CD4-positive, CD25-positive, alpha-beta regulatory T cell (primary cell): ENCODE measurements at regions not wholly inside any gene's neighbourhood (a gene's known extent, or its start where the extent isn't known, plus 50 kb on each side); places are given as distances from the start of the nearest gene placed in this dataset.

Experiments used
- ATAC-seq, 2 donors: fragments of 150-1000 bp; cut with Tn5 transposase; one replicate each; pipeline ENCODE4 v1.10.0; 2021; ENCODE audit warnings: low read depth in 2 of 2, moderate number of reproducible peaks in 2 of 2, moderate library complexity in 1 of 2
- DNase-seq, 3 donors: peaks; one replicate each; pipeline versions ENCODE4 v3.0.0 to v3.0.0-alpha.2; 2012 to 2022; ENCODE audit warnings: mixed read lengths in 1 of 3
- H3K27ac ChIP-seq: one replicate; pipeline ENCODE4 v1.7.0; 2013; ENCODE audit warnings: mild to moderate bottlenecking, low read length; ENCODE audit not compliant: insufficient read depth, poor library complexity, severe bottlenecking
- H3K27me3 ChIP-seq: one replicate; pipeline ENCODE4 v1.7.0; 2013; ENCODE audit warnings: low read length; ENCODE audit not compliant: control insufficient read depth, insufficient read depth
- H3K36me3 ChIP-seq: one replicate; pipeline ENCODE4 v1.7.0; 2013; ENCODE audit warnings: mild to moderate bottlenecking, low read length, moderate library complexity; ENCODE audit not compliant: control insufficient read depth, insufficient read depth
- H3K4me1 ChIP-seq: 2 replicates; pipeline ENCODE4 v1.7.0; 2013; ENCODE audit warnings: mild to moderate bottlenecking, low read length; ENCODE audit not compliant: insufficient read depth, control insufficient read depth, poor library complexity, severe bottlenecking
- H3K4me3 ChIP-seq: one replicate; pipeline ENCODE4 v1.7.0; 2013; ENCODE audit warnings: low read depth, mild to moderate bottlenecking, low read length, moderate library complexity
- H3K9me3 ChIP-seq, 2 experiments: 1 replicate in 1 of 2; 2 replicates in 1 of 2; pipeline ENCODE4 v1.7.0; 2013; ENCODE audit warnings: low read length in 2 of 2, mild to moderate bottlenecking in 1 of 2, moderate library complexity in 1 of 2; ENCODE audit not compliant: control insufficient read depth in 2 of 2
- H3K27ac Mint-ChIP-seq, 3 donors: one replicate each; pipeline ENCODE4 v1.8.0; 2020 to 2022; ENCODE audit warnings: mild to moderate bottlenecking in 3 of 3, mixed read lengths in 3 of 3, moderate library complexity in 2 of 3
- H3K27me3 Mint-ChIP-seq: one replicate; pipeline ENCODE4 v1.8.0; 2022; ENCODE audit warnings: mild to moderate bottlenecking, mixed read lengths
- H3K36me3 Mint-ChIP-seq: one replicate; pipeline ENCODE4 v1.8.0; 2020; ENCODE audit warnings: mixed read lengths
- H3K4me1 Mint-ChIP-seq, 4 donors: one replicate each; pipeline ENCODE4 v1.8.0; 2020 to 2022; ENCODE audit warnings: mixed read lengths in 4 of 4, mild to moderate bottlenecking in 1 of 4
- H3K4me3 Mint-ChIP-seq, 4 donors: one replicate each; pipeline ENCODE4 v1.8.0; 2020 to 2022; ENCODE audit warnings: mild to moderate bottlenecking in 4 of 4, mixed read lengths in 4 of 4, moderate library complexity in 3 of 4
- H3K9me3 Mint-ChIP-seq, 7 donors: one replicate each; pipeline ENCODE4 v1.8.0; 2020 to 2022; ENCODE audit warnings: mixed read lengths in 7 of 7, mild to moderate bottlenecking in 3 of 7, moderate library complexity in 2 of 7

DNA sequence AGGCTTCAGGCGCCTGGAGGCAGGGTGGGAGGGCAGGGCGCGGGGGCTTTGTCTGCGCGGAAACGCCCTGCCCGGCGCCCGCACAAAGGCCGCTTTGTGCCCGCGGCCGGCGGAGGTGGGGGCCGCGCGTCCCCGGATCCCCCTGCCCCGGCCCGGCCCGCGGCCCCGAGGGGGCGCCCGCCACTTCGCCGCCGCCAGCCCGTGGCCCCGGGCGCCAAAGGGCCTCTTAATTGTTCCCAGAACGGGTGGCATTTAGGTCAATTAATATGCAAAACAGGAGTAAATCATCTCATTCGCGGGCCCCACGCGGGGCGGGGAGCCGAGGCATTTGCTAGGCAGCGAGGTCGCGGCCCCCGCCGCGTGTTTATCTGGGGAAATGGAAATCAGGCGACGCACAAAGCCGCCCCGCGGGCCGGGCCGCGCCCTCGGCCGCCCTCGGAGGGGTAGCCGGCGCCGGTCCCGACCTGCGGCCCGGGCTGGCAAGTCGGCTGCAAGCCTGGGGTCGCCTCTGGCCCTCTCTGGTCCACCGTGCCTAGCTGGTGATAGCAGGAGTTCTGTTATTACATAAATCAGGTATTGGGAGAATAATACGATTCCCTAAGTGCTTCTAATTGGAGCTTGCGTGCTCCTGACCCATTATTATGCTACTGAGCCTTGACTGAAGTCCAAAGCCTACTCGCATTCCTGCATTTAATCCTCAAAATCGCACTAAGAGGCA lies 148.2 kb upstream of the GLI2 start:
- Histone ChIP-seq H3K36me3 (no peaks in the 10 kb centered on the region), H3K9me3 (no peaks in the 10 kb centered on the region), H3K4me1 (no peaks in the 10 kb centered on the region), H3K27ac (no peak overlapping the region), H3K4me3 (no peak overlapping the region), H3K27me3 (peaks cover 8% of the 10 kb centered on the region)
- Mint-ChIP-seq H3K36me3 (no peaks in the 10 kb centered on the region), H3K27me3 (peaks cover 38% of the 10 kb centered on the region), H3K4me3 (no peak overlapping the region), H3K27ac (no peak overlapping the region), H3K4me1 (peaks cover 0 to 3% (median 0%) of the 10 kb centered on the region in 4 donors), H3K9me3 (peaks cover 0 to 26% (median 1%) of the 10 kb centered on the region in 7 donors)
- DNase-seq: no peak
- ATAC-seq: no peak

DNA sequence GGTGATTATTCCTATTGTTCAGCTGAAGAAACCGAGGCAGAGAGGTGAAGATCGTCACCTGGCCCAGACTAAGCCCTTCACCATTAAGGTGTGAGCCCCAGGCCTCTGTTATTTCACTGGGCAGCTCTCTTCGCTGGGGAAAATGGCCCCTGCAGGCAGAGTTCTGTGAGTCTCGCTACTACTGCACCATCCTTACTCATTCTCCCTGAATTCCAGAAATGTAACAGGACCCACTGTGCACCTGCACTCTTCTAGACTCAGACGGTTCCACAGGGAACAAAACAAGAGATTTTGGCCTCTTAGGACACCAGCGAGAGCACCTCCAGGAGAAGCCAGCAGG lies 147.7 kb upstream of the GLI2 start:
- Histone ChIP-seq H3K27ac (no peak overlapping the region), H3K4me3 (no peak overlapping the region), H3K27me3 (peaks cover 8% of the 10 kb centered on the region), H3K9me3 (no peaks in the 10 kb centered on the region), H3K36me3 (no peaks in the 10 kb centered on the region), H3K4me1 (no peaks in the 10 kb centered on the region)
- ATAC-seq: no peak
- DNase-seq: no peak
- Mint-ChIP-seq H3K36me3 (no peaks in the 10 kb centered on the region), H3K27ac (no peak overlapping the region), H3K4me1 (peaks cover 0 to 3% (median 0%) of the 10 kb centered on the region in 4 donors), H3K4me3 (no peak overlapping the region), H3K27me3 (peaks cover 33% of the 10 kb centered on the region), H3K9me3 (peaks cover 0 to 20% (median 1%) of the 10 kb centered on the region in 7 donors)

DNA sequence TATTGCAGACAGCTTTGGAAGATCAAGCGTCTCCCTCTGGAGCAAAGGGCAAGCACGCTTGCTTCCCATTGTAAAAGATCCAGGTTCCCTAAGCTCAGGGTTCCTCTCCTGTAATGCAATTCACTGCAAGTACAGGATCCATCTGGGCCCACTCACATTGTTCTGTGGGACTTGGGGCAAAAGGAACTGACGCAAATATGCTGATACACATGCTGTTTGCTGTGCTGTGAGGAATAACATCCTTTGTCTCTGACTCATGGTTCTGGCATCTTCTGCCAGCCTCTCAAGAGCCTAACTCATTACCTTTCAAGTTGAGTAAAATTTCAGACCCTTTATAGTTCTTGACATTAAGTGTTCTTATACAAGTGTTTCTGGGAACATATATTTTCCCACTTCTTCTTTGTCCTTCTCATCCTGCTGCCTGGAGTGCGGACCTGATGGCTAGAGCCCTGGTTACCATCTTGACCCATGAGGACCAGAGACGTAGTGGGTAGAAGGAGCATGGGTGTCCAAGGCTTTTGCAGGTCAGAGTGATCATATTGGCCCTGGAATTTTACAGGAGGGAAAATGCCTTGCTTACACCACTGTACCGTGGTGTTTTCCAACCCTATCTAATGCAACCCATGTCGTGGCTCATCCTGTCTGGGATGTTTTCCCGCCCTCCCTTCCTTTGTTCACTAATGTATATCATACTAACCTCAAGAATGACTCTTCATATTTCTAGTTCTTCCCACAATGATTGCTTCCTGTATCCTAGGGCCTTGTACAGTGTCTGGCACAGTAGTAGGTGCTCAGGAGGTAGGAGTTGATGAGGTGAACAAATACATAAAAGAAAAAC lies 145.7 kb upstream of the GLI2 start:
- H3K27me3 Mint-ChIP-seq: peaks cover 31% of the 10 kb centered on the region
- H3K4me3 ChIP-seq: no peak overlapping the region
- H3K36me3 ChIP-seq: no peaks in the 10 kb centered on the region
- H3K27me3 ChIP-seq: peaks cover 8% of the 10 kb centered on the region
- peaks cover 0 to 3% (median 0%) of the 10 kb centered on the region in 4 donors for H3K4me1 Mint-ChIP-seq
- ATAC-seq (no peak), DNase-seq (no peak)
- H3K4me3 Mint-ChIP-seq: no peak overlapping the region
- no peaks in the 10 kb centered on the region for H3K4me1 ChIP-seq
- H3K9me3 ChIP-seq: no peaks in the 10 kb centered on the region
- H3K27ac Mint-ChIP-seq: no peak overlapping the region
- no peak overlapping the region for H3K27ac ChIP-seq
- peaks cover 0 to 13% (median 0%) of the 10 kb centered on the region in 7 donors for H3K9me3 Mint-ChIP-seq
- no peaks in the 10 kb centered on the region for H3K36me3 Mint-ChIP-seq

DNA sequence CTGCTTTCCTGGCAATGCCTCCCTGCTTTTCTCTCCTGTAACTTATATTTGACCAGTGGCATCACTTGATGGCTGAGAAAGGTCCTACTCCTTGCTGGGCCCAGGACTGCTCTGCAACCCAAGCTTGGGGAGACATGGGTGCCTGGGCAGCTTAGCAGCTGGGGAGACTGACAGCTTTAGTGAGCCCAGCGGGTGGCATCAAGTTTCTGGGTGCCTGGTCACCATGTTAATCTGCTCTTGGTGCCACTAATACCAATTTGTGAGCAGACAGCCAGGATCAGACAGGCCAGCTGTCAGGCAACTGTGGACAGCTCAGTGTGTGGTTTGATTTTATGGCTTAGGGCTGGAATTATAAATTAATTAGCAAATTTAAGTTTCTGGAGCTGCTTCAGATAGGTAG lies 144.8 kb upstream of the GLI2 start:
- H3K27me3 Mint-ChIP-seq: peaks cover 31% of the 10 kb centered on the region
- H3K36me3 Mint-ChIP-seq: no peaks in the 10 kb centered on the region
- no peak overlapping the region for H3K4me3 Mint-ChIP-seq
- H3K4me1 Mint-ChIP-seq: peaks cover 0 to 3% (median 0%) of the 10 kb centered on the region in 4 donors
- Histone ChIP-seq H3K9me3 (no peaks in the 10 kb centered on the region), H3K4me3 (no peak overlapping the region), H3K4me1 (no peaks in the 10 kb centered on the region), H3K36me3 (no peaks in the 10 kb centered on the region), H3K27ac (no peak overlapping the region), H3K27me3 (peaks cover 8% of the 10 kb centered on the region)
- DNase-seq (no peak), ATAC-seq (no peak)
- peaks cover 0 to 5% (median 0%) of the 10 kb centered on the region in 7 donors for H3K9me3 Mint-ChIP-seq
- no peak overlapping the region for H3K27ac Mint-ChIP-seq

DNA sequence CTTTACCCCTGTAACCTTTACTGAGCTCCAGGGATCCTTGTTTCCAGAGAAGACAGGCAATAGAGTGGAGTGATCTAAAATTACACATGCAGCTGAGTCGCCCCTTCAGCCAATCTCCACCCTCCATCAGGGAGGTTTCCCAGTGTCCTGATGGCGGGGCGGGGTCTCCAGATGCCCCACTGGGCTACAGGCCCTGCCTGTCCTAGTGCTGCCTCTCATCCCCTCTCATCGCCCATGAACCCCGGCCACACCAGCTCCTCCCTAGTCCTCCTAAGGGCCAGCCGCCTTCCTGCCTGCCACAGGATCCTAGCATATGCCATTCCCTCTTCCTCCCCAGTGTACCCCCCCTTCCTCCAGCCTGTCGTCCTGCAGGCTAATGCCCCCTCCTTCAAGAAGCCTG lies 144.1 kb upstream of the GLI2 start:
- Histone ChIP-seq H3K27ac (no peak overlapping the region), H3K27me3 (peaks cover 8% of the 10 kb centered on the region), H3K4me3 (no peak overlapping the region), H3K36me3 (no peaks in the 10 kb centered on the region), H3K9me3 (no peaks in the 10 kb centered on the region), H3K4me1 (no peaks in the 10 kb centered on the region)
- ATAC-seq (no peak), DNase-seq (no peak)
- no peaks in the 10 kb centered on the region for H3K36me3 Mint-ChIP-seq
- H3K4me1 Mint-ChIP-seq: peaks cover 0 to 1% (median 0%) of the 10 kb centered on the region in 4 donors
- no peak overlapping the region for H3K4me3 Mint-ChIP-seq
- no peak overlapping the region for H3K27ac Mint-ChIP-seq
- peaks cover 26% of the 10 kb centered on the region for H3K27me3 Mint-ChIP-seq
- H3K9me3 Mint-ChIP-seq: peaks cover 0 to 3% (median 0%) of the 10 kb centered on the region in 7 donors

DNA sequence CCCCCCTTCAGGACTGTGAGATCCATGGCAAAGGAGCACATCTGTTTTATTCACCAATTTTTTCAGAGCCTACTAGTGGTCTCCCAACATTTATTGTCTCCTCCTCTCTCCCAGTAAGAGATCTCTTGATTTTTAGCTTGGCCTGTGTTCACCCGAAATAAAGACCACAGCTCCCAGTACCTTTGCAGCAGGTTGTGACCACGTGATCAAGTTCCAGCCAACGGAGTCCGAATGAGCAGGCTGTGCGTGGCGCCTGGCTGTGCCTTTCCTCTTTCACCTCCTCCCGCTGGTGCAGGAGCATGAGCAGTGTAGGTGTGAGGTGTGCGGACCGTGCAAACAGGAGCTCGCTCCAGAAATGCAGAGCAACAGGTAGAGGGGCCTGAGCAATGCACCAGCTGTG lies 143.6 kb upstream of the GLI2 start:
- Mint-ChIP-seq H3K4me1 (no peaks in the 10 kb centered on the region), H3K9me3 (peaks cover 0 to 3% (median 0%) of the 10 kb centered on the region in 7 donors), H3K36me3 (no peaks in the 10 kb centered on the region), H3K27ac (no peak overlapping the region), H3K27me3 (peaks cover 24% of the 10 kb centered on the region), H3K4me3 (no peak overlapping the region)
- no peaks in the 10 kb centered on the region for H3K36me3 ChIP-seq
- H3K4me3 ChIP-seq: no peak overlapping the region
- ATAC-seq (no peak), DNase-seq (no peak)
- no peaks in the 10 kb centered on the region for H3K9me3 ChIP-seq
- peaks cover 8% of the 10 kb centered on the region for H3K27me3 ChIP-seq
- no peaks in the 10 kb centered on the region for H3K4me1 ChIP-seq
- no peak overlapping the region for H3K27ac ChIP-seq

DNA sequence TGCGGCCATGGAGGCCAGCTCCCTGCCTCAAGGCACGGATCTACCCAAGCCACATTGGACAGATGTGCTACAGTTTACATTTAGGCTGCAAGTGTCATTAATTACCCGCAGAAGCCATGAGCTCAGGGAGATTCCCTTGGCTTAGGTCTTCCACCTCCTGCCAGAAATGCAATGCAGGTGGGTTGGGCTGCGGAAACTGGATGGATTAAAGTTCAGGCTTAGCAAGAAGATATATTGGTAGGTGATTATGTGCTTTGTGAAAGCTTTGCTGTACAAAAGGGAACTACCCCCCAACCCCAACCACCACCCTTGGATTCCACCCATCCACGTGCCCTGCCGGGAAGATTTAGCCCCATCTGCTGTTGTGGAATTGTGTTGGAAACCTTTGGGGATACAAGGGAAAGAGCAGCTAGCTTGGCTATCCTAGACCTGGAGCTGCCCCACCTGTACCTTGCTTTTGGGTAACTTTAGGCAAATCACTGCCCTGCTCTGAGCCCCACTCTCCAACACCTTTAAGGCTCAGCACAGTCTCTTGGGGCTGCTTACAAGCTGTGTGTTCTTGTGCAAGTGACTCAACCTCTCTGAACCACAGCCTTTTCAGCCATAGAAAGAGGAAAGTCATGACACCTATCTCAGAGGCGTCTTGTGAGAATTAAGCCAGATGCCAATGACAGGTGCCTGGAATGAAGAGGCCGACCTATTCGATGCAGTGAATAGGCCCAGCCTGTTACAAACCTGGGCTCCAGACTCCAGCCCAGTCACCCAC lies 141.6 kb upstream of the GLI2 start:
- H3K27ac Mint-ChIP-seq: no peak overlapping the region
- H3K27ac ChIP-seq: no peak overlapping the region
- peaks cover 0 to 2% (median 0%) of the 10 kb centered on the region in 7 donors for H3K9me3 Mint-ChIP-seq
- peaks cover 1% of the 10 kb centered on the region for H3K27me3 ChIP-seq
- H3K9me3 ChIP-seq: no peaks in the 10 kb centered on the region
- DNase-seq (no peak), ATAC-seq (no peak)
- no peak overlapping the region for H3K4me3 ChIP-seq
- H3K4me1 ChIP-seq: no peaks in the 10 kb centered on the region
- no peaks in the 10 kb centered on the region for H3K4me1 Mint-ChIP-seq
- peaks cover 11% of the 10 kb centered on the region for H3K27me3 Mint-ChIP-seq
- no peaks in the 10 kb centered on the region for H3K36me3 Mint-ChIP-seq
- no peak overlapping the region for H3K4me3 Mint-ChIP-seq
- H3K36me3 ChIP-seq: no peaks in the 10 kb centered on the region
